ENCODE measurements at regions not wholly inside any gene's neighbourhood (a gene's known extent, or its start where the extent isn't known, plus 50 kb on each side); places are given as distances from the start of the nearest gene placed in this dataset.
"Not testable (repeated sequence)": the region's sequence is repeated elsewhere in the genome, so short reads cannot be mapped to it uniquely, and the experiment has no call there.

DNA sequence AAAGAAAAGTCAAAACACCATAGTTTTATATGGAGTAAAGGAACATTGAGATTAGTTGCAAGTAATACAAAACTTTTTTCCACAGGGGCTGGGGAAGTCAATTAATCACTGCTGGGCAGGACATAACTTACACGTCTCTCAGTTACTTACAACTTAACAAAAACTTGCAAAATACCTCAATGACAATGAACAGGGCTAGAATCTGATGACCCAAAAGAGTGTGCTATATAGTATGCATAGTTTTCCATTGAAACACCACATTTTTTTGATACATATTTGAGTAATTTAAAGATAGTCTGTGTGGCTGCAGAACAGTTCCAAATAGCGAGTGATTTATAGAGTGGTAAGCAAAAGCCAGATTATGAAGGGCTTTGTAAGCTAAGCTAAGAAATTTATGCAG lies 172.3 kb upstream of the TRPC5 start:
- Histone ChIP-seq H3K4me1 (ENCODE audit: control insufficient read depth, insufficient read depth, low read length) (0 out of 2 replicates have a peak, but pooled peaks cover 6% of the 10 kb centered on the region), H3K9ac (ENCODE audit: low read depth, low read length) (no peak overlapping the region), H3K27me3 (ENCODE audit: control insufficient read depth, insufficient read depth, low read length) (no peaks in the 10 kb centered on the region), H3K36me3 (ENCODE audit: control insufficient read depth, insufficient read depth, low read length) (no peaks in the 10 kb centered on the region), H3K9me3 (ENCODE audit: control insufficient read depth, insufficient read depth, low read length) (no peaks in the 10 kb centered on the region), H3K27ac (ENCODE audit: low read depth, low read length) (no peak overlapping the region), H3K4me3 (ENCODE audit: low read depth, low read length) (no peak overlapping the region)

DNA sequence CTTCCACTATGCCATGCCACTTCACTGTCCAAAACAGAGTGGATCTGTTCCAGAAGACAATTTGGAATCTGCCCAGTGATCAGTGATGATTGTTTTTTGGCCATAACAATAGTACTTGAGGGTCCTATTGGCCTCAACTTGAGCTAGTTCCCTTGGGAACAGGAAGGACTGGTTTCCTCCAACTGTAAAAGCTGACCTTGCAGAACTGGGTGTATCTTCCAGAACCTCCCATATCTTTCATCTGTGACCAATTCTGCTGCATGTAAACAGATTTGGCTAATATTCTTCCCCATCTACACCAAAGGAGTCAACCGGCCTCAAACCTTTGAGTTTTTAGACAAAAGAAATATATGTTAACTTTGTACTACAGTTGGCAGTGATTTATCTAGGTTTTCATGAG lies 165.1 kb upstream of the TRPC5 start:
- Histone ChIP-seq H3K4me3 (ENCODE audit: low read depth, low read length) (no peak overlapping the region), H3K27me3 (ENCODE audit: control insufficient read depth, insufficient read depth, low read length) (no peaks in the 10 kb centered on the region), H3K9ac (ENCODE audit: low read depth, low read length) (no peak overlapping the region), H3K27ac (ENCODE audit: low read depth, low read length) (no peak overlapping the region), H3K9me3 (ENCODE audit: control insufficient read depth, insufficient read depth, low read length) (peaks cover 13% of the 10 kb centered on the region), H3K4me1 (ENCODE audit: control insufficient read depth, insufficient read depth, low read length) (0 out of 2 replicates have a peak, but pooled peaks cover under 1% of the 10 kb centered on the region), H3K36me3 (ENCODE audit: control insufficient read depth, insufficient read depth, low read length) (no peaks in the 10 kb centered on the region)

- no peaks in the 10 kb centered on the region for H3K36me3 ChIP-seq (ENCODE audit: control insufficient read depth, insufficient read depth, low read length)
- no peak overlapping the region for H3K9ac ChIP-seq (ENCODE audit: low read depth, low read length)
- H3K27me3 ChIP-seq (ENCODE audit: control insufficient read depth, insufficient read depth, low read length) = no peaks in the 10 kb centered on the region
- no peak overlapping the region for H3K4me3 ChIP-seq (ENCODE audit: low read depth, low read length)
- H3K27ac ChIP-seq (ENCODE audit: low read depth, low read length) = no peak overlapping the region
- no peaks in the 10 kb centered on the region for H3K4me1 ChIP-seq (ENCODE audit: control insufficient read depth, insufficient read depth, low read length)
- H3K9me3 ChIP-seq (ENCODE audit: control insufficient read depth, insufficient read depth, low read length) = no peaks in the 10 kb centered on the region
These were observed 153.0 kb upstream of the TRPC5 start for GRCh38 chrX:112235547-112235946.

DNA sequence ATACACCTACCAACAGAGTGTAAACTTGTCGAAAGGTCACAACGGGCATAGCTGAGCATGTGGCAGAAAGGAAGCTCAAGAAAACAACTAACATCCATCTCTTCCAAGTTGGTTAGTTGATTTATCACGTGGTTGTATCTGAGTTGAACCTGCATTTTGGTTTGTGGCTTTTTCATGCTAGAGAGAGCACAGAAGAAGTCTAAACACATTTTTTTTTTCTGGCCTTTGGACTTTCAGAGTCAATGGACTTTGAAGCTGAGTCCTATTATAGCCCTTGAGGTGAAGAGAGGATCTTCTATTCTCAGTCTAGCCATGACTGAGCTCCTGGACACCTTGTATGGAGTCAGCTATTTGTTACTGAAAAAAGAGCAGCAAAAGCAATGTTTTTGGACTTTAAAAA lies 150.6 kb upstream of the TRPC5 start:
- H3K4me1 ChIP-seq (ENCODE audit: control insufficient read depth, insufficient read depth, low read length) = no peaks in the 10 kb centered on the region
- no peak overlapping the region for H3K4me3 ChIP-seq (ENCODE audit: low read depth, low read length)
- peaks cover 3% of the 10 kb centered on the region; the same call in 1 of the 2 replicates for H3K9me3 ChIP-seq (ENCODE audit: control insufficient read depth, insufficient read depth, low read length)
- H3K36me3 ChIP-seq (ENCODE audit: control insufficient read depth, insufficient read depth, low read length) = no peaks in the 10 kb centered on the region
- H3K9ac ChIP-seq (ENCODE audit: low read depth, low read length) = no peak overlapping the region
- no peaks in the 10 kb centered on the region for H3K27me3 ChIP-seq (ENCODE audit: control insufficient read depth, insufficient read depth, low read length)
- no peak overlapping the region for H3K27ac ChIP-seq (ENCODE audit: low read depth, low read length)

GRCh38 chrX:112226795-112227194 lies 144.2 kb upstream of the TRPC5 start:
- not testable (repeated sequence) for H3K4me3 ChIP-seq (ENCODE audit: low read depth, low read length); H3K4me1 ChIP-seq (ENCODE audit: control insufficient read depth, insufficient read depth, low read length); H3K9ac ChIP-seq (ENCODE audit: low read depth, low read length); H3K9me3 ChIP-seq (ENCODE audit: control insufficient read depth, insufficient read depth, low read length); H3K27me3 ChIP-seq (ENCODE audit: control insufficient read depth, insufficient read depth, low read length); H3K27ac ChIP-seq (ENCODE audit: low read depth, low read length); H3K36me3 ChIP-seq (ENCODE audit: control insufficient read depth, insufficient read depth, low read length)

GRCh38 chrX:112223391-112223790 lies 140.8 kb upstream of the TRPC5 start:
- Histone ChIP-seq H3K27me3 (ENCODE audit: control insufficient read depth, insufficient read depth, low read length) (no peaks in the 10 kb centered on the region), H3K4me1 (ENCODE audit: control insufficient read depth, insufficient read depth, low read length) (no peaks in the 10 kb centered on the region), H3K9ac (ENCODE audit: low read depth, low read length) (no peak overlapping the region), H3K4me3 (ENCODE audit: low read depth, low read length) (no peak overlapping the region), H3K27ac (ENCODE audit: low read depth, low read length) (no peak overlapping the region), H3K36me3 (ENCODE audit: control insufficient read depth, insufficient read depth, low read length) (no peaks in the 10 kb centered on the region), H3K9me3 (ENCODE audit: control insufficient read depth, insufficient read depth, low read length) (no peaks in the 10 kb centered on the region; the same call in 1 of the 2 replicates)

- Histone ChIP-seq H3K4me1 (ENCODE audit: control insufficient read depth, insufficient read depth, low read length) (no peaks in the 10 kb centered on the region), H3K4me3 (ENCODE audit: low read depth, low read length) (no peak overlapping the region), H3K9ac (ENCODE audit: low read depth, low read length) (no peak overlapping the region), H3K36me3 (ENCODE audit: control insufficient read depth, insufficient read depth, low read length) (no peaks in the 10 kb centered on the region), H3K9me3 (ENCODE audit: control insufficient read depth, insufficient read depth, low read length) (no peaks in the 10 kb centered on the region), H3K27ac (ENCODE audit: low read depth, low read length) (no peak overlapping the region), H3K27me3 (ENCODE audit: control insufficient read depth, insufficient read depth, low read length) (no peaks in the 10 kb centered on the region)
These were observed 135.8 kb upstream of the TRPC5 start for GRCh38 chrX:112218388-112218787.

DNA sequence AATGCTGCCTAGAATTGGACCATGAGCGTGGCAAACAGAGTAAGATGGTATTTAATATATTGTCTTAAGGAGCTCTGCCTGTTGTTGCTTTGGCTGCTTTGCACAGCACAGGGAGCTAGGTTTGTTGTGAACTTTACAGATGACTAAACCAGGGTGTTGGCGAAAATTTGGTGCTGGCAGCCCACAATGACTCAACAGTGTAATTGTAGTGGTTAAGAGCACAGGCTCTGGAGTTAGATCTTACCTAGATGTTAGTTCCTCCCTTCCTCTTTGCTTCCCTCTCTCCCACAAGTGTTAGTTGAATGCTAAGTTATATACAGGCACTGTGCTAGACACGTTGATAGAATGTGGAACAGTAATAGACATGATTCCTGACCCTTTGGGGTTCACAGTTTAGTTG lies 128.9 kb upstream of the TRPC5 start:
- H3K4me3 ChIP-seq (ENCODE audit: low read depth, low read length) = no peak overlapping the region
- H3K27ac ChIP-seq (ENCODE audit: low read depth, low read length) = no peak overlapping the region
- no peaks in the 10 kb centered on the region for H3K4me1 ChIP-seq (ENCODE audit: control insufficient read depth, insufficient read depth, low read length)
- H3K36me3 ChIP-seq (ENCODE audit: control insufficient read depth, insufficient read depth, low read length) = no peaks in the 10 kb centered on the region
- peaks cover 7% of the 10 kb centered on the region; the same call in 1 of the 2 replicates for H3K27me3 ChIP-seq (ENCODE audit: control insufficient read depth, insufficient read depth, low read length)
- H3K9ac ChIP-seq (ENCODE audit: low read depth, low read length) = no peak overlapping the region
- H3K9me3 ChIP-seq (ENCODE audit: control insufficient read depth, insufficient read depth, low read length) = no peaks in the 10 kb centered on the region

DNA sequence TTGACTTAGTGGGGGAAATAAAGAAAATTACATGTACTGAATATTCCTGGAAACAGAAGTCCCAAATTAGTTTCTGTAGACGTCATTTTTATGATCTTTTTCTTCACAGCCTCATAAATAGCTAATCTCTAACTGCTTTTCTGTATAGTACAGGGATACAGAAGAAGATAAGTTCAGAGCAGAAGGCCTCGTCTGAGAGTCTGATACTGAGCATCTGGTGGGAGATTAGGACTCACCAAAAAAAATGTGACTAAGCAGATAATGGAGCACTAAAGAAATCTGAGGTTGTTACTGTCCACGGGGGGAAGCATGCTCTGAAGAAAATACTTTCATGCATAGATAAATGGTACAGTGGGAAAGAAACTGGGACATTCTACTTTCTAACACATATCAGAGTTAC lies 115.3 kb upstream of the TRPC5 start:
- Histone ChIP-seq H3K9ac (ENCODE audit: low read depth, low read length) (no peak overlapping the region), H3K4me3 (ENCODE audit: low read depth, low read length) (no peak overlapping the region), H3K9me3 (ENCODE audit: control insufficient read depth, insufficient read depth, low read length) (no peaks in the 10 kb centered on the region), H3K4me1 (ENCODE audit: control insufficient read depth, insufficient read depth, low read length) (no peaks in the 10 kb centered on the region), H3K27me3 (ENCODE audit: control insufficient read depth, insufficient read depth, low read length) (no peaks in the 10 kb centered on the region; the same call in 1 of the 2 replicates), H3K36me3 (ENCODE audit: control insufficient read depth, insufficient read depth, low read length) (no peaks in the 10 kb centered on the region), H3K27ac (ENCODE audit: low read depth, low read length) (no peak overlapping the region)

GRCh38 chrX:112190646-112191045 lies 108.1 kb upstream of the TRPC5 start:
- H3K9ac ChIP-seq (ENCODE audit: low read depth, low read length) = no peak overlapping the region
- H3K27ac ChIP-seq (ENCODE audit: low read depth, low read length) = no peak overlapping the region
- H3K9me3 ChIP-seq (ENCODE audit: control insufficient read depth, insufficient read depth, low read length) = no peaks in the 10 kb centered on the region
- no peak overlapping the region for H3K4me3 ChIP-seq (ENCODE audit: low read depth, low read length)
- H3K4me1 ChIP-seq (ENCODE audit: control insufficient read depth, insufficient read depth, low read length) = no peaks in the 10 kb centered on the region
- no peaks in the 10 kb centered on the region; the same call in 1 of the 2 replicates for H3K27me3 ChIP-seq (ENCODE audit: control insufficient read depth, insufficient read depth, low read length)
- H3K36me3 ChIP-seq (ENCODE audit: control insufficient read depth, insufficient read depth, low read length) = no peaks in the 10 kb centered on the region

DNA sequence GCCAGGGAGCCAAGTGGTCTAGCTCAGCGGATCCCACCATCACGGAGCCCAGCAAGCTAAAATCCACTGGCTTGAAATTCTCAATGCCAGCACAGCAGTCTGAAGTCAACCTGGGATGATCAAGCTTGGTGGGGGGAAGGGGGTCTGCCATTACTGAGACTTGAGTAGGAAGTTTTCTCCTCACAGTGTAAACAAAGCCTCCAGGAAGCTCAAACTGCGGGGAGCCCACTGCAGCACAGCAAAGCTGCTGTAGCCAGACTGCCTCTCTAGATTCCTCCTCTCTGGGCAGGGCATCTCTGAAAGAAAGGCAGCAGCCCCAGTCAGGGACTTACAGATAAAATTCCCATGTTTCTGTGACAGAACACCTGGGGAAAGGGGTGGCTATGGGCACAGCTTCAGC lies 98.8 kb upstream of the TRPC5 start:
- H3K4me3 ChIP-seq (ENCODE audit: low read depth, low read length); H3K27ac ChIP-seq (ENCODE audit: low read depth, low read length); H3K27me3 ChIP-seq (ENCODE audit: control insufficient read depth, insufficient read depth, low read length); H3K36me3 ChIP-seq (ENCODE audit: control insufficient read depth, insufficient read depth, low read length); H3K9me3 ChIP-seq (ENCODE audit: control insufficient read depth, insufficient read depth, low read length); H3K4me1 ChIP-seq (ENCODE audit: control insufficient read depth, insufficient read depth, low read length); H3K9ac ChIP-seq (ENCODE audit: low read depth, low read length): not testable (repeated sequence)

GRCh38 chrX:112164420-112164819 lies 81.8 kb upstream of the TRPC5 start:
- Histone ChIP-seq H3K36me3 (ENCODE audit: control insufficient read depth, insufficient read depth, low read length) (no peaks in the 10 kb centered on the region), H3K4me3 (ENCODE audit: low read depth, low read length) (no peak overlapping the region), H3K27me3 (ENCODE audit: control insufficient read depth, insufficient read depth, low read length) (peaks cover 1% of the 10 kb centered on the region), H3K9ac (ENCODE audit: low read depth, low read length) (no peak overlapping the region), H3K27ac (ENCODE audit: low read depth, low read length) (no peak overlapping the region), H3K9me3 (ENCODE audit: control insufficient read depth, insufficient read depth, low read length) (no peaks in the 10 kb centered on the region), H3K4me1 (ENCODE audit: control insufficient read depth, insufficient read depth, low read length) (peaks cover 43% of the 10 kb centered on the region)

Measured in HUES48 (cell line).